Right lobe of liver (tissue), 4 donors: ENCODE measurements at regions not wholly inside any gene's neighbourhood (a gene's known extent, or its start where the extent isn't known, plus 50 kb on each side); places are given as distances from the start of the nearest gene placed in this dataset.

Source experiments
- CTCF ChIP-seq, 4 donors: fragments of 200-600 bp in 3 of 4; fragments of 450-650 bp in 1 of 4; IDR thresholded peaks; one replicate each; pipeline versions ENCODE4 v1.5.1 to v1.8.0; 2016 to 2022; ENCODE audit warnings: antibody characterized with exemption in 4 of 4, mild to moderate bottlenecking in 2 of 4
- POLR2A ChIP-seq: fragments of 450-650 bp; IDR thresholded peaks from one replicate; pipeline ENCODE4 v1.6.1; 2017; ENCODE audit warnings: antibody characterized with exemption, mild to moderate bottlenecking
- donor health status: DM: no; HTN: no; CAD: no.
- donor health status: DM: no; HTN: no; CAD: no.
- donor health status: DM: no; HTN: yes; CAD: no.

GRCh38 chr1:73009311-73009710, 727.0 kb upstream of the NEGR1 start:
- no peak for TF ChIP-seq POLR2A
- TF ChIP-seq CTCF (IDR thresholded peaks at IDR 0.05) = no peak
